Head of caudate nucleus (tissue), 42 donors: ENCODE measurements at regions not wholly inside any gene's neighbourhood (a gene's known extent, or its start where the extent isn't known, plus 50 kb on each side); places are given as distances from the start of the nearest gene placed in this dataset.
"Not testable (repeated sequence)": the region's sequence is repeated elsewhere in the genome, so short reads cannot be mapped to it uniquely, and the experiment has no call there.

Source experiments
- DNase-seq, 42 donors: peaks; one replicate each; pipeline versions ENCODE4 v3.0.0 to v3.0.0-alpha.2; 2020 to 2021; ENCODE audit warnings: mixed read lengths in 7 of 42
- intact Hi-C: fragments of 100-400 bp; cut with DNase I; formaldehyde crosslinking; loops from one replicate; pipeline ENCODE4 v1.15.0; 2022

- intact Hi-C loops, result no loop called here
- no peak for DNase-seq
Measured at GRCh38 chr3:102302020-102302419, 132.8 kb upstream of the ZPLD1 start.

- intact Hi-C loops, result no loop called here
- no peak for DNase-seq
Measured at GRCh38 chr3:102304550-102304949, 130.3 kb upstream of the ZPLD1 start.

GRCh38 chr3:102307442-102307841 is 127.4 kb upstream of the ZPLD1 start:
- intact Hi-C loops, result no loop called here
- DNase-seq, result no peak

- intact Hi-C loops, result no loop called here
Measured at GRCh38 chr3:102329066-102329465, 105.7 kb upstream of the ZPLD1 start.

GRCh38 chr3:102329561-102329960 is 105.3 kb upstream of the ZPLD1 start:
- intact Hi-C loops, result no loop called here
- DNase-seq, result no peak

More at GRCh38 chr3:102329066-102329465, 105.7 kb upstream of the ZPLD1 start:
- no peak for DNase-seq

- intact Hi-C loops, result no loop called here
- no peak for DNase-seq
Measured at GRCh38 chr3:102332205-102332604, 102.6 kb upstream of the ZPLD1 start.

GRCh38 chr3:102332934-102333333 is 101.9 kb upstream of the ZPLD1 start:
- intact Hi-C loops, result no loop called here
- no peak for DNase-seq

- intact Hi-C loops, result no loop called here
- DNase-seq, result no peak
Measured at GRCh38 chr3:102336130-102336529, 98.7 kb upstream of the ZPLD1 start.

- intact Hi-C loops, result no loop called here
- no peak for DNase-seq
Measured at GRCh38 chr3:102339671-102340070, 95.1 kb upstream of the ZPLD1 start.

GRCh38 chr3:102346897-102347296 is 87.9 kb upstream of the ZPLD1 start:
- intact Hi-C loops, result no loop called here
- no peak for DNase-seq

- no peak for DNase-seq
- intact Hi-C loops, result no loop called here
Measured at GRCh38 chr3:102348904-102349303, 85.9 kb upstream of the ZPLD1 start.

- intact Hi-C loops, result no loop called here
- DNase-seq, result no peak
Measured at GRCh38 chr3:102353148-102353547, 81.7 kb upstream of the ZPLD1 start.

GRCh38 chr3:102353805-102354204 is 81.0 kb upstream of the ZPLD1 start:
- intact Hi-C loops, result no loop called here
- DNase-seq, result no peak

GRCh38 chr3:102354818-102355515 is 79.8 kb upstream of the ZPLD1 start:
- intact Hi-C loops, result no loop called here
- no peak for DNase-seq

- DNase-seq, result no peak
- intact Hi-C loops, result no loop called here
Measured at GRCh38 chr3:102356506-102356905, 78.3 kb upstream of the ZPLD1 start.

GRCh38 chr3:102357313-102357712 is 77.5 kb upstream of the ZPLD1 start:
- intact Hi-C loops, DNase-seq: not testable (repeated sequence)

- no peak for DNase-seq
- intact Hi-C loops, result no loop called here
Measured at GRCh38 chr3:102360183-102360860, 74.5 kb upstream of the ZPLD1 start.

- intact Hi-C loops, result no loop called here
- DNase-seq, result no peak
Measured at GRCh38 chr3:102361101-102361500, 73.7 kb upstream of the ZPLD1 start.

GRCh38 chr3:102366116-102366515 is 68.7 kb upstream of the ZPLD1 start:
- DNase-seq, intact Hi-C loops: not testable (repeated sequence)

GRCh38 chr3:102374863-102375634 is 59.8 kb upstream of the ZPLD1 start:
- intact Hi-C loops, result no loop called here
- DNase-seq, result no peak
